WTC11 (cell line): ENCODE measurements at regions not wholly inside any gene's neighbourhood (a gene's known extent, or its start where the extent isn't known, plus 50 kb on each side); places are given as distances from the start of the nearest gene placed in this dataset.

Experiments used
- ATF1 ChIP-seq: sonication (generic); formaldehyde crosslinking; IDR thresholded peaks from 2 replicates; pipeline ENCODE4 v1.8.1; 2023; ENCODE audit warnings: mild to moderate bottlenecking, moderate library complexity, missing genetic modification reagents
- CREB1 ChIP-seq: sonication (generic); formaldehyde crosslinking; IDR thresholded peaks from 2 replicates; pipeline ENCODE4 v1.8.0; 2023; ENCODE audit warnings: mild to moderate bottlenecking, missing genetic modification reagents
- CREM ChIP-seq: sonication (generic); formaldehyde crosslinking; IDR thresholded peaks from 2 replicates; pipeline ENCODE4 v1.8.1; 2022; ENCODE audit warnings: mild to moderate bottlenecking, missing genetic modification reagents, moderate library complexity
- CTCF ChIP-seq: fragments of 200-600 bp; IDR thresholded peaks from 2 replicates; pipeline ENCODE4 v1.8.0; 2022; ENCODE audit warnings: antibody characterized with exemption
- ELF4 ChIP-seq: sonication (generic); formaldehyde crosslinking; IDR thresholded peaks from 2 replicates; pipeline ENCODE4 v1.8.1; 2022; ENCODE audit warnings: low read depth, mild to moderate bottlenecking, moderate library complexity, missing genetic modification reagents
- GABPB1 ChIP-seq: sonication (generic); formaldehyde crosslinking; IDR thresholded peaks from 2 replicates; pipeline ENCODE4 v1.8.1; 2023; ENCODE audit warnings: mild to moderate bottlenecking, missing genetic modification reagents
- GRHL2 ChIP-seq: fragments of 250-450 bp; sonication (Bioruptor Pico); IDR thresholded peaks from 2 replicates; pipeline ENCODE4 v1.8.0; 2022; ENCODE audit warnings: mild to moderate bottlenecking, moderate library complexity; ENCODE audit not compliant: insufficient replicate concordance, severe bottlenecking
- MAX ChIP-seq: sonication (generic); formaldehyde crosslinking; IDR thresholded peaks from 2 replicates; pipeline ENCODE4 v1.8.0; 2022; ENCODE audit warnings: mild to moderate bottlenecking, missing genetic modification reagents
- NFE2L1 ChIP-seq: sonication (generic); formaldehyde crosslinking; IDR thresholded peaks from 2 replicates; pipeline ENCODE4 v1.8.1; 2023; ENCODE audit warnings: missing genetic modification reagents
- NR1H2 ChIP-seq: sonication (generic); formaldehyde crosslinking; IDR thresholded peaks from 2 replicates; pipeline ENCODE4 v1.9.0; 2021; ENCODE audit warnings: mild to moderate bottlenecking, moderate library complexity, missing genetic modification reagents
- SMAD4 ChIP-seq: sonication (generic); formaldehyde crosslinking; IDR thresholded peaks from 2 replicates; pipeline ENCODE4 v1.8.0; 2022; ENCODE audit warnings: mild to moderate bottlenecking, missing genetic modification reagents
- ZBTB43 ChIP-seq: sonication (generic); formaldehyde crosslinking; IDR thresholded peaks from 2 replicates; pipeline ENCODE4 v1.8.1; 2023; ENCODE audit warnings: mild to moderate bottlenecking, missing genetic modification reagents
- TF ChIP-seq, protein P1 (sequence below): sonication (generic); formaldehyde crosslinking; IDR thresholded peaks from 2 replicates; pipeline ENCODE4 v1.8.1; 2022; ENCODE audit warnings: low read depth, missing genetic modification reagents, borderline replicate concordance
- TF ChIP-seq, protein P2 (sequence below): sonication (generic); formaldehyde crosslinking; IDR thresholded peaks from 2 replicates; pipeline ENCODE4 v1.8.1; 2023; ENCODE audit warnings: mild to moderate bottlenecking, missing genetic modification reagents, borderline replicate concordance

- TF ChIP-seq MAX (CRISPR knock-in tag): no peak
- TF ChIP-seq ZBTB43 (CRISPR knock-in tag): no peak
- TF ChIP-seq CTCF: no peak
- TF ChIP-seq, protein P1, sequence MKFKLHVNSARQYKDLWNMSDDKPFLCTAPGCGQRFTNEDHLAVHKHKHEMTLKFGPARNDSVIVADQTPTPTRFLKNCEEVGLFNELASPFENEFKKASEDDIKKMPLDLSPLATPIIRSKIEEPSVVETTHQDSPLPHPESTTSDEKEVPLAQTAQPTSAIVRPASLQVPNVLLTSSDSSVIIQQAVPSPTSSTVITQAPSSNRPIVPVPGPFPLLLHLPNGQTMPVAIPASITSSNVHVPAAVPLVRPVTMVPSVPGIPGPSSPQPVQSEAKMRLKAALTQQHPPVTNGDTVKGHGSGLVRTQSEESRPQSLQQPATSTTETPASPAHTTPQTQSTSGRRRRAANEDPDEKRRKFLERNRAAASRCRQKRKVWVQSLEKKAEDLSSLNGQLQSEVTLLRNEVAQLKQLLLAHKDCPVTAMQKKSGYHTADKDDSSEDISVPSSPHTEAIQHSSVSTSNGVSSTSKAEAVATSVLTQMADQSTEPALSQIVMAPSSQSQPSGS (CRISPR knock-in tag): no peak
- TF ChIP-seq CREB1: no peak
- no peak for TF ChIP-seq GRHL2 (CRISPR knock-in tag)
- TF ChIP-seq SMAD4: no peak
- TF ChIP-seq, protein P2, sequence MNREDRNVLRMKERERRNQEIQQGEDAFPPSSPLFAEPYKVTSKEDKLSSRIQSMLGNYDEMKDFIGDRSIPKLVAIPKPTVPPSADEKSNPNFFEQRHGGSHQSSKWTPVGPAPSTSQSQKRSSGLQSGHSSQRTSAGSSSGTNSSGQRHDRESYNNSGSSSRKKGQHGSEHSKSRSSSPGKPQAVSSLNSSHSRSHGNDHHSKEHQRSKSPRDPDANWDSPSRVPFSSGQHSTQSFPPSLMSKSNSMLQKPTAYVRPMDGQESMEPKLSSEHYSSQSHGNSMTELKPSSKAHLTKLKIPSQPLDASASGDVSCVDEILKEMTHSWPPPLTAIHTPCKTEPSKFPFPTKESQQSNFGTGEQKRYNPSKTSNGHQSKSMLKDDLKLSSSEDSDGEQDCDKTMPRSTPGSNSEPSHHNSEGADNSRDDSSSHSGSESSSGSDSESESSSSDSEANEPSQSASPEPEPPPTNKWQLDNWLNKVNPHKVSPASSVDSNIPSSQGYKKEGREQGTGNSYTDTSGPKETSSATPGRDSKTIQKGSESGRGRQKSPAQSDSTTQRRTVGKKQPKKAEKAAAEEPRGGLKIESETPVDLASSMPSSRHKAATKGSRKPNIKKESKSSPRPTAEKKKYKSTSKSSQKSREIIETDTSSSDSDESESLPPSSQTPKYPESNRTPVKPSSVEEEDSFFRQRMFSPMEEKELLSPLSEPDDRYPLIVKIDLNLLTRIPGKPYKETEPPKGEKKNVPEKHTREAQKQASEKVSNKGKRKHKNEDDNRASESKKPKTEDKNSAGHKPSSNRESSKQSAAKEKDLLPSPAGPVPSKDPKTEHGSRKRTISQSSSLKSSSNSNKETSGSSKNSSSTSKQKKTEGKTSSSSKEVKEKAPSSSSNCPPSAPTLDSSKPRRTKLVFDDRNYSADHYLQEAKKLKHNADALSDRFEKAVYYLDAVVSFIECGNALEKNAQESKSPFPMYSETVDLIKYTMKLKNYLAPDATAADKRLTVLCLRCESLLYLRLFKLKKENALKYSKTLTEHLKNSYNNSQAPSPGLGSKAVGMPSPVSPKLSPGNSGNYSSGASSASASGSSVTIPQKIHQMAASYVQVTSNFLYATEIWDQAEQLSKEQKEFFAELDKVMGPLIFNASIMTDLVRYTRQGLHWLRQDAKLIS (CRISPR knock-in tag): no peak
- no peak for TF ChIP-seq ELF4 (CRISPR knock-in tag)
- TF ChIP-seq ATF1 (CRISPR knock-in tag): no peak
- no peak for TF ChIP-seq NR1H2 (CRISPR knock-in tag)
- no peak for TF ChIP-seq CREM (CRISPR knock-in tag)
- no peak for TF ChIP-seq GABPB1 (CRISPR knock-in tag)
- TF ChIP-seq NFE2L1 (CRISPR knock-in tag): no peak
These were observed 313.8 kb downstream of the UACA start for GRCh38 chr15:70449311-70450141.
